ENCODE measurements at regions not wholly inside any gene's neighbourhood (a gene's known extent, or its start where the extent isn't known, plus 50 kb on each side); places are given as distances from the start of the nearest gene placed in this dataset.

- DNase-seq (no peak), ATAC-seq (no peak)
- Histone ChIP-seq H3K36me3 (ENCODE audit: low read depth) (no peaks in the 10 kb centered on the region), H3K4me1 (ENCODE audit: low read depth) (no peaks in the 10 kb centered on the region), H3K4me3 (no peak overlapping the region), H3K9me3 (no peaks in the 10 kb centered on the region)
- intact Hi-C loops (cut with DNase I, micrococcal nuclease) = no loop called here
- TF ChIP-seq, protein P1, sequence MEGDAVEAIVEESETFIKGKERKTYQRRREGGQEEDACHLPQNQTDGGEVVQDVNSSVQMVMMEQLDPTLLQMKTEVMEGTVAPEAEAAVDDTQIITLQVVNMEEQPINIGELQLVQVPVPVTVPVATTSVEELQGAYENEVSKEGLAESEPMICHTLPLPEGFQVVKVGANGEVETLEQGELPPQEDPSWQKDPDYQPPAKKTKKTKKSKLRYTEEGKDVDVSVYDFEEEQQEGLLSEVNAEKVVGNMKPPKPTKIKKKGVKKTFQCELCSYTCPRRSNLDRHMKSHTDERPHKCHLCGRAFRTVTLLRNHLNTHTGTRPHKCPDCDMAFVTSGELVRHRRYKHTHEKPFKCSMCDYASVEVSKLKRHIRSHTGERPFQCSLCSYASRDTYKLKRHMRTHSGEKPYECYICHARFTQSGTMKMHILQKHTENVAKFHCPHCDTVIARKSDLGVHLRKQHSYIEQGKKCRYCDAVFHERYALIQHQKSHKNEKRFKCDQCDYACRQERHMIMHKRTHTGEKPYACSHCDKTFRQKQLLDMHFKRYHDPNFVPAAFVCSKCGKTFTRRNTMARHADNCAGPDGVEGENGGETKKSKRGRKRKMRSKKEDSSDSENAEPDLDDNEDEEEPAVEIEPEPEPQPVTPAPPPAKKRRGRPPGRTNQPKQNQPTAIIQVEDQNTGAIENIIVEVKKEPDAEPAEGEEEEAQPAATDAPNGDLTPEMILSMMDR (IDR thresholded peaks at IDR 0.05) = no peak
Measured at GRCh38 chr6:93081901-93082300, 337.5 kb downstream of the EPHA7 start.

DNA sequence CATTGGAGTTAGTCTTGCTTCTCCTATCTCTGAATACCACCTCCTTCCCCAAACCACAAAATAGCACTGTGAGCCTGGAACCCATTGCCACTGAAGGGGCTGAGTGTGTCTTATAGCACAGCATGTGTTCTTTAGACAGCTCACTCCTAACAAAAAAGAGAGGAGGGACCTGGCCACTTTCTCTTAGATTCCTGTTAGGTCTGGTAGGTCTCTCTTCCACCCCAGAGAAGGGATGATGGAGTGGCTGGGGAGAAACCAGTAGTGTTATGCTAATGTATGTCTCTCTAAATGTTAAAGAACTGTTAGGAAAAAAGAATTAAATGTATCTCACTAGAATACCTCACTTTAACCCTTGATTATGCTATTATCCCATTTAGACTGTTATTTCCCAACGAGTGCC is 340.3 kb downstream of the EPHA7 start:
- intact Hi-C loops (cut with DNase I, micrococcal nuclease) = no loop called here

DNA sequence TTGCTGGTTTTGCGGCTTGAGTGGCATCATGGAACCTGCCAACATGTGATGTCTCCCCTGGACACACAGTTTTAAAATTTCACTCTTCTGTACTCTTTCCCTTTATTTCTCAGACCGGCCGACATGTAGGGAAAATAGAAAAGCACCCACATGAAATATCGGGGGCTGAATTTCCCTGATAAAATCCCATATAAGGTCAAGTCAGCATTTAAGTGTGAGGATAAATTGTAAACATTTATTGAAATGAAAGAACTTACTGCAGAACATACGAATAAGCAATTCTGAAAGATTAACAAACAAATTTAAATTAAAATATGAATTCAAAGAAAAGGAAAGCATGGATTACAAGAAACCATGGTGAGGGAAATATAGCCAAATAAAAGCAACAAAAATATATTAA is 345.5 kb downstream of the EPHA7 start:
- no peak for ATAC-seq
- H3K4me3 ChIP-seq = no peak overlapping the region
- peaks cover 6% of the 10 kb centered on the region for H3K9me3 ChIP-seq
- no peaks in the 10 kb centered on the region for H3K4me1 ChIP-seq (ENCODE audit: low read depth)
- DNase-seq = no peak
- TF ChIP-seq, protein P1 (IDR thresholded peaks at IDR 0.05) = no peak
- H3K36me3 ChIP-seq (ENCODE audit: low read depth) = no peaks in the 10 kb centered on the region
- intact Hi-C loops (cut with DNase I, micrococcal nuclease) = no loop called here

More for the DNA sequence above, 340.3 kb downstream of the EPHA7 start:
- Histone ChIP-seq H3K36me3 (ENCODE audit: low read depth) (no peaks in the 10 kb centered on the region), H3K4me1 (ENCODE audit: low read depth) (no peaks in the 10 kb centered on the region), H3K9me3 (peaks cover 5% of the 10 kb centered on the region), H3K4me3 (no peak overlapping the region)
- DNase-seq (no peak), ATAC-seq (no peak)
- TF ChIP-seq, protein P1 (IDR thresholded peaks at IDR 0.05) = no peak

- H3K4me1 ChIP-seq (ENCODE audit: low read depth) = no peaks in the 10 kb centered on the region
- H3K36me3 ChIP-seq (ENCODE audit: low read depth) = no peaks in the 10 kb centered on the region
- TF ChIP-seq, protein P1 (IDR thresholded peaks at IDR 0.05) = no peak
- DNase-seq = no peak
- H3K4me3 ChIP-seq = no peak overlapping the region
- H3K9me3 ChIP-seq = peaks cover 6% of the 10 kb centered on the region
- intact Hi-C loops (cut with DNase I, micrococcal nuclease) = no loop called here
- ATAC-seq = no peak
Measured at GRCh38 chr6:93069856-93070255, 349.5 kb downstream of the EPHA7 start.

GRCh38 chr6:93059911-93060310 is 359.4 kb downstream of the EPHA7 start:
- no peak for ATAC-seq
- intact Hi-C loops (cut with DNase I, micrococcal nuclease) = no loop called here
- H3K4me1 ChIP-seq (ENCODE audit: low read depth) = no peaks in the 10 kb centered on the region
- H3K9me3 ChIP-seq = no peaks in the 10 kb centered on the region
- no peak overlapping the region for H3K4me3 ChIP-seq
- no peaks in the 10 kb centered on the region for H3K36me3 ChIP-seq (ENCODE audit: low read depth)
- TF ChIP-seq, protein P1 (IDR thresholded peaks at IDR 0.05) = no peak
- no peak for DNase-seq

- no peaks in the 10 kb centered on the region for H3K9me3 ChIP-seq
- H3K4me1 ChIP-seq (ENCODE audit: low read depth) = no peaks in the 10 kb centered on the region
- no peaks in the 10 kb centered on the region for H3K36me3 ChIP-seq (ENCODE audit: low read depth)
- ATAC-seq (no peak), DNase-seq (no peak)
- TF ChIP-seq, protein P1 (IDR thresholded peaks at IDR 0.05) = no peak
- H3K4me3 ChIP-seq = no peak overlapping the region
- intact Hi-C loops (cut with DNase I, micrococcal nuclease) = no loop called here
Measured at GRCh38 chr6:93057584-93057983, 361.8 kb downstream of the EPHA7 start.
